ENCODE measurements at regions not wholly inside any gene's neighbourhood (a gene's known extent, or its start where the extent isn't known, plus 50 kb on each side); places are given as distances from the start of the nearest gene placed in this dataset.

- no peak for TF ChIP-seq CTCF (IDR thresholded peaks at IDR 0.05; ENCODE audit: extremely low read depth, insufficient read depth, missing control alignments)
- no peak for DNase-seq (ENCODE audit: low spot score)
- in situ Hi-C loops (cut with MboI; ENCODE audit: low pct_unique_long_range_greater_than_20kb, low sequenced_read_pairs, unreplicated experiment), result no loop called here
Observed at GRCh38 chr2:226137201-226137811, 662.3 kb downstream of the IRS1 start.

GRCh38 chr2:226136739-226137138 is 662.9 kb downstream of the IRS1 start:
- in situ Hi-C loops (cut with MboI; ENCODE audit: low pct_unique_long_range_greater_than_20kb, low sequenced_read_pairs, unreplicated experiment), result no loop called here
- no peak for TF ChIP-seq CTCF (IDR thresholded peaks at IDR 0.05; ENCODE audit: extremely low read depth, insufficient read depth, missing control alignments)

GRCh38 chr2:226135861-226136548 is 663.6 kb downstream of the IRS1 start:
- in situ Hi-C loops (cut with MboI; ENCODE audit: low pct_unique_long_range_greater_than_20kb, low sequenced_read_pairs, unreplicated experiment), result no loop called here

More at GRCh38 chr2:226136739-226137138, 662.9 kb downstream of the IRS1 start:
- DNase-seq (ENCODE audit: low spot score), result no peak

GRCh38 chr2:226132323-226133215 is 667.1 kb downstream of the IRS1 start:
- in situ Hi-C loops (cut with MboI; ENCODE audit: low pct_unique_long_range_greater_than_20kb, low sequenced_read_pairs, unreplicated experiment), result no loop called here
- DNase-seq (ENCODE audit: low spot score), result no peak
- TF ChIP-seq CTCF (IDR thresholded peaks at IDR 0.05; ENCODE audit: extremely low read depth, insufficient read depth, missing control alignments), result no peak

More at GRCh38 chr2:226135861-226136548, 663.6 kb downstream of the IRS1 start:
- DNase-seq (ENCODE audit: low spot score), result no peak
- no peak for TF ChIP-seq CTCF (IDR thresholded peaks at IDR 0.05; ENCODE audit: extremely low read depth, insufficient read depth, missing control alignments)

- in situ Hi-C loops (cut with MboI; ENCODE audit: low pct_unique_long_range_greater_than_20kb, low sequenced_read_pairs, unreplicated experiment), result no loop called here
- DNase-seq (ENCODE audit: low spot score), result no peak
Observed at GRCh38 chr2:226131299-226131784, 668.3 kb downstream of the IRS1 start.

More at GRCh38 chr2:226131299-226131784, 668.3 kb downstream of the IRS1 start:
- no peak for TF ChIP-seq CTCF (IDR thresholded peaks at IDR 0.05; ENCODE audit: extremely low read depth, insufficient read depth, missing control alignments)
